Body of pancreas (tissue), 4 donors: ENCODE measurements at regions not wholly inside any gene's neighbourhood (a gene's known extent, or its start where the extent isn't known, plus 50 kb on each side); places are given as distances from the start of the nearest gene placed in this dataset.

ENCODE experiments used
- POLR2A ChIP-seq, 3 donors: fragments of 450-650 bp; IDR thresholded peaks; one replicate each; pipeline ENCODE4 v1.6.1; 2016; ENCODE audit warnings: antibody characterized with exemption in 3 of 3, mild to moderate bottlenecking in 2 of 3
- TF ChIP-seq, protein P1 (sequence below), 7 experiments: fragments of 450-650 bp in 4 of 7; fragments of 200-600 bp in 3 of 7; sonication (generic) in 3 of 7; IDR thresholded peaks; one replicate each; pipeline ENCODE4 v1.5.1; 2016 to 2019; ENCODE audit warnings: antibody characterized with exemption in 7 of 7

DNA sequence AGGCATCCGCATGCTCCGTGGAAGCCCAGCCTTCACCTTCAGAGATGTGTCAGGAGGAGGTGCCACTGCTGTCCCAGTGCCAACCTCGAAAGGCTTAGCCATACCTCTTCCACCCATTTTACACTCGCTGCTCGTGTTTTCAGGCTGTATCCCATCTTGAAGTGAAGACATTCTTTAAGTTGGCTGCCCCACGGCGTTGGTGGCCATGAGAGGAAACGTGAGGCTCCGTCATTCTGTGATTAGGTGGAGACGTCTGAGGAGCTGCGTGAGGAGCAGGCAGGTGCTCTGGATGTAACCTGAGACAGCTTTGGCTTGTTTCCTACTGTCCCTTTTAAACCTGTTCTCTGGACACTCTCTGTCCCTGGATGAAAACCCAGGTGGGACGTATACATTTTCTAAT is 159.9 kb upstream of the RNF32 start:
- TF ChIP-seq, protein P1, sequence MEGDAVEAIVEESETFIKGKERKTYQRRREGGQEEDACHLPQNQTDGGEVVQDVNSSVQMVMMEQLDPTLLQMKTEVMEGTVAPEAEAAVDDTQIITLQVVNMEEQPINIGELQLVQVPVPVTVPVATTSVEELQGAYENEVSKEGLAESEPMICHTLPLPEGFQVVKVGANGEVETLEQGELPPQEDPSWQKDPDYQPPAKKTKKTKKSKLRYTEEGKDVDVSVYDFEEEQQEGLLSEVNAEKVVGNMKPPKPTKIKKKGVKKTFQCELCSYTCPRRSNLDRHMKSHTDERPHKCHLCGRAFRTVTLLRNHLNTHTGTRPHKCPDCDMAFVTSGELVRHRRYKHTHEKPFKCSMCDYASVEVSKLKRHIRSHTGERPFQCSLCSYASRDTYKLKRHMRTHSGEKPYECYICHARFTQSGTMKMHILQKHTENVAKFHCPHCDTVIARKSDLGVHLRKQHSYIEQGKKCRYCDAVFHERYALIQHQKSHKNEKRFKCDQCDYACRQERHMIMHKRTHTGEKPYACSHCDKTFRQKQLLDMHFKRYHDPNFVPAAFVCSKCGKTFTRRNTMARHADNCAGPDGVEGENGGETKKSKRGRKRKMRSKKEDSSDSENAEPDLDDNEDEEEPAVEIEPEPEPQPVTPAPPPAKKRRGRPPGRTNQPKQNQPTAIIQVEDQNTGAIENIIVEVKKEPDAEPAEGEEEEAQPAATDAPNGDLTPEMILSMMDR (IDR thresholded peaks at IDR 0.05): no peak
- TF ChIP-seq POLR2A (IDR thresholded peaks at IDR 0.05): no peak
